Keratinocyte (primary cell): ENCODE measurements at regions not wholly inside any gene's neighbourhood (a gene's known extent, or its start where the extent isn't known, plus 50 kb on each side); places are given as distances from the start of the nearest gene placed in this dataset.

Experiments
- EZH2 ChIP-seq: IDR thresholded peaks from one replicate; pipeline ENCODE4 v1.6.1; 2012; ENCODE audit warnings: inconsistent platforms, mild to moderate bottlenecking, low read length, moderate library complexity
- TF ChIP-seq, protein P1 (sequence below), 3 experiments: IDR thresholded peaks in 1 of 3; conservative IDR thresholded peaks in 1 of 3; optimal IDR thresholded peaks in 1 of 3; 2 replicates in 2 of 3; 3 replicates in 1 of 3; pipeline versions ENCODE3 to v1.5.1; 2011; ENCODE audit warnings: low read length in 3 of 3, mild to moderate bottlenecking in 3 of 3, moderate library complexity in 2 of 3, control low read depth in 1 of 3, inconsistent platforms in 1 of 3; ENCODE audit not compliant: insufficient read depth in 2 of 3; ENCODE audit errors: extremely low read depth in 1 of 3

DNA sequence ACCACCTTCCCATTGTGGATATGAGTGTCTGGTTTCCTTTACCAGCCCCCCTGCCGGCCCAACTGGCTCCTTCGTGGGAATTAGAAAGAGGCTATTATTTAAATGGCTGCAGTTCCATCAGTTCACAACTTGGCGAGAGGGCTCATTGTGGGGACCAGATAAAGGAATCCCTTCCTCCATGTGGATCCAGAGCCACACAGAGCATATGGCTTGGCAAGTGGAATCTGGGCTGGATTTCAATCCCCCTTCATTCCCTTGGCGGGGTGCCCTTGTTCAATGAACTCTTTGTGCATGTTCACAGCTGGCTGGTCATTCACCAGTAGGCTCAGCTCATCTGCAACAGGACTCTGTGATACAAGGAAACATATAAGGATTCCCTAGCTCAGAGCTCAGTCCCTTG lies 140.6 kb downstream of the OPN5 start:
- TF ChIP-seq, protein P1, sequence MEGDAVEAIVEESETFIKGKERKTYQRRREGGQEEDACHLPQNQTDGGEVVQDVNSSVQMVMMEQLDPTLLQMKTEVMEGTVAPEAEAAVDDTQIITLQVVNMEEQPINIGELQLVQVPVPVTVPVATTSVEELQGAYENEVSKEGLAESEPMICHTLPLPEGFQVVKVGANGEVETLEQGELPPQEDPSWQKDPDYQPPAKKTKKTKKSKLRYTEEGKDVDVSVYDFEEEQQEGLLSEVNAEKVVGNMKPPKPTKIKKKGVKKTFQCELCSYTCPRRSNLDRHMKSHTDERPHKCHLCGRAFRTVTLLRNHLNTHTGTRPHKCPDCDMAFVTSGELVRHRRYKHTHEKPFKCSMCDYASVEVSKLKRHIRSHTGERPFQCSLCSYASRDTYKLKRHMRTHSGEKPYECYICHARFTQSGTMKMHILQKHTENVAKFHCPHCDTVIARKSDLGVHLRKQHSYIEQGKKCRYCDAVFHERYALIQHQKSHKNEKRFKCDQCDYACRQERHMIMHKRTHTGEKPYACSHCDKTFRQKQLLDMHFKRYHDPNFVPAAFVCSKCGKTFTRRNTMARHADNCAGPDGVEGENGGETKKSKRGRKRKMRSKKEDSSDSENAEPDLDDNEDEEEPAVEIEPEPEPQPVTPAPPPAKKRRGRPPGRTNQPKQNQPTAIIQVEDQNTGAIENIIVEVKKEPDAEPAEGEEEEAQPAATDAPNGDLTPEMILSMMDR (optimal IDR thresholded peaks at IDR 0.05 in 1 of 3, IDR thresholded peaks at IDR 0.05 in 1 of 3, conservative IDR thresholded peaks at IDR 0.05 in 1 of 3; ENCODE audit: extremely low read depth in 1 of 3, insufficient read depth in 2 of 3, low read length in 3 of 3) = no peak
- TF ChIP-seq EZH2 = no peak
